OCI-LY1 (cell line): ENCODE measurements at regions not wholly inside any gene's neighbourhood (a gene's known extent, or its start where the extent isn't known, plus 50 kb on each side); places are given as distances from the start of the nearest gene placed in this dataset.

Experiments used
- CTCF ChIP-seq: fragments of 200-600 bp; sonication (generic), shearing (Covaris generic); IDR thresholded peaks from 2 replicates; pipeline ENCODE4 v1.5.1; 2017; ENCODE audit warnings: mild to moderate bottlenecking, antibody characterized with exemption, low read length, moderate library complexity, mixed read lengths
- EZH2 ChIP-seq: fragments of 200-600 bp; sonication (generic), shearing (Covaris generic); IDR thresholded peaks from 2 replicates; pipeline ENCODE4 v1.8.0; 2017; ENCODE audit warnings: borderline replicate concordance, mixed run types, mild to moderate bottlenecking, antibody characterized with exemption, low read length, moderate library complexity, mixed read lengths

GRCh38 chr12:107957459-107957858 lies 171.6 kb upstream of the WSCD2 start:
- TF ChIP-seq CTCF: no peak
- no peak for TF ChIP-seq EZH2
